DOHH2 (cell line): ENCODE measurements at regions not wholly inside any gene's neighbourhood (a gene's known extent, or its start where the extent isn't known, plus 50 kb on each side); places are given as distances from the start of the nearest gene placed in this dataset.

Experiments used
- H3F3A ChIP-seq: fragments of 200-600 bp; sonication (generic), shearing (Covaris generic); 2 replicates; pipeline ENCODE4 v1.6.0; 2016; ENCODE audit warnings: antibody characterized with exemption, mild to moderate bottlenecking; ENCODE audit not compliant: control insufficient read depth, insufficient read depth
- H3K27ac ChIP-seq: fragments of 200-600 bp; sonication (generic); 2 replicates; pipeline ENCODE4 v1.5.1; 2014; ENCODE audit warnings: low read depth, mild to moderate bottlenecking, low read length, moderate library complexity
- H3K27me3 ChIP-seq: fragments of 200-600 bp; sonication (generic); 2 replicates; pipeline ENCODE4 v1.6.1; 2014; ENCODE audit warnings: mild to moderate bottlenecking, low read length, mixed read lengths; ENCODE audit not compliant: control insufficient read depth
- H3K36me3 ChIP-seq: fragments of 200-600 bp; sonication (generic); 2 replicates; pipeline ENCODE4 v1.6.1; 2014; ENCODE audit warnings: mild to moderate bottlenecking, low read length, moderate library complexity, mixed read lengths; ENCODE audit not compliant: control insufficient read depth
- H3K4me1 ChIP-seq: fragments of 200-600 bp; sonication (generic); 2 replicates; pipeline ENCODE4 v1.6.1; 2014; ENCODE audit warnings: mild to moderate bottlenecking, low read length, mixed read lengths; ENCODE audit not compliant: control insufficient read depth
- H3K4me2 ChIP-seq: fragments of 200-600 bp; sonication (generic); 2 replicates; pipeline ENCODE4 v1.6.0; 2014; ENCODE audit warnings: mild to moderate bottlenecking, low read length, moderate library complexity
- H3K4me3 ChIP-seq: fragments of 200-600 bp; sonication (generic); 2 replicates; pipeline ENCODE4 v1.5.1; 2014; ENCODE audit warnings: mild to moderate bottlenecking, low read length, mixed read lengths
- H3K79me2 ChIP-seq: fragments of 200-600 bp; sonication (generic); 2 replicates; pipeline ENCODE4 v1.6.1; 2014; ENCODE audit warnings: mild to moderate bottlenecking, low read length, mixed read lengths; ENCODE audit not compliant: control insufficient read depth
- H3K9me2 ChIP-seq: fragments of 200-600 bp; sonication (generic); replicated peaks from 2 replicates; pipeline ENCODE4 v1.6.1; 2014; ENCODE audit warnings: mild to moderate bottlenecking, low read length, mixed read lengths; ENCODE audit not compliant: control insufficient read depth
- H3K9me3 ChIP-seq: fragments of 200-600 bp; sonication (generic); 2 replicates; pipeline ENCODE4 v1.6.1; 2014; ENCODE audit warnings: antibody characterized with exemption, low read length, mixed read lengths; ENCODE audit not compliant: control insufficient read depth, insufficient read depth
- H4K20me1 ChIP-seq: fragments of 200-600 bp; sonication (generic); 2 replicates; pipeline ENCODE4 v1.6.0; 2014; ENCODE audit warnings: low read depth, mild to moderate bottlenecking, antibody characterized with exemption, low read length, moderate library complexity; ENCODE audit not compliant: control insufficient read depth, insufficient read depth
- CTCF ChIP-seq: fragments of 200-600 bp; sonication (generic); IDR thresholded peaks from one replicate; pipeline ENCODE4 v1.5.1; 2014; ENCODE audit warnings: antibody characterized with exemption, mild to moderate bottlenecking, low read depth, low read length; ENCODE audit not compliant: poor library complexity, severe bottlenecking
- EZH2phosphoT487 ChIP-seq: fragments of 200-600 bp; sonication (generic); IDR thresholded peaks from 2 replicates; pipeline ENCODE4 v1.6.1; 2017; ENCODE audit warnings: borderline replicate concordance, mild to moderate bottlenecking, antibody characterized with exemption, low read length, moderate library complexity, mixed read lengths

DNA sequence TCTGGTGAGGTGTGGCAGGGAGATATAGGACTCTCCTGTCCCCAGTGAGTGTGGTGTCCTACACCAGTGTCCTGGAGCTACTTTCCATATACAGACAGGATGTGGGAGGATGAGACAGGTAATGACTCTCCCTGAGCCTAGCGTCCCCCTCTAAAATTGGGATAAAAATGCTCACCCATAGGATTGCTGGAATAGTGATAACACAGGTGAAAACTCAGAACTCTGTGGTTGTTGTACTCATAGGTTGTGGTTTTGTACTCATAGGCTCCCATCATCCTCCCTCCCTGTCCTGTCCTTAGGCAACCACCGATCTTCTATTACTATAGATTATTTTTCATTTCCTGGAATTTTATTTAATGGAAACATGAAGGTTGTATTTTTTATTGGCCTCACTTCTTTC is 60.7 kb upstream of the NXF3 start:
- Histone ChIP-seq H3F3A (no peaks in the 10 kb centered on the region), H3K9me3 (no peaks in the 10 kb centered on the region), H3K4me3 (no peak overlapping the region), H3K36me3 (no peaks in the 10 kb centered on the region), H4K20me1 (no peaks in the 10 kb centered on the region), H3K9me2 (no peaks in the 10 kb centered on the region), H3K4me1 (no peaks in the 10 kb centered on the region), H3K27me3 (no peaks in the 10 kb centered on the region), H3K4me2 (no peak overlapping the region), H3K27ac (no peak overlapping the region), H3K79me2 (no peaks in the 10 kb centered on the region)
- TF ChIP-seq EZH2phosphoT487 (no peak), CTCF (no peak)

GRCh38 chrX:103151799-103152198 is 58.9 kb upstream of the NXF3 start:
- no peaks in the 10 kb centered on the region for H3K9me3 ChIP-seq
- H3K9me2 ChIP-seq, result no peaks in the 10 kb centered on the region
- no peaks in the 10 kb centered on the region for H3F3A ChIP-seq
- no peaks in the 10 kb centered on the region for H4K20me1 ChIP-seq
- no peaks in the 10 kb centered on the region for H3K27me3 ChIP-seq
- H3K4me2 ChIP-seq, result no peak overlapping the region
- H3K27ac ChIP-seq, result no peak overlapping the region
- H3K4me1 ChIP-seq, result no peaks in the 10 kb centered on the region
- TF ChIP-seq EZH2phosphoT487, result no peak
- no peaks in the 10 kb centered on the region for H3K36me3 ChIP-seq
- no peak overlapping the region for H3K4me3 ChIP-seq
- no peaks in the 10 kb centered on the region for H3K79me2 ChIP-seq

- Histone ChIP-seq H3F3A (no peaks in the 10 kb centered on the region), H3K4me3 (no peak overlapping the region), H3K27ac (no peak overlapping the region), H3K4me1 (no peaks in the 10 kb centered on the region), H3K79me2 (no peaks in the 10 kb centered on the region), H4K20me1 (no peaks in the 10 kb centered on the region), H3K36me3 (no peaks in the 10 kb centered on the region), H3K9me2 (no peaks in the 10 kb centered on the region), H3K27me3 (no peaks in the 10 kb centered on the region), H3K9me3 (no peaks in the 10 kb centered on the region), H3K4me2 (no peak overlapping the region)
- TF ChIP-seq EZH2phosphoT487 (no peak), CTCF (no peak)
Observed at GRCh38 chrX:103149652-103150051, 56.7 kb upstream of the NXF3 start.

DNA sequence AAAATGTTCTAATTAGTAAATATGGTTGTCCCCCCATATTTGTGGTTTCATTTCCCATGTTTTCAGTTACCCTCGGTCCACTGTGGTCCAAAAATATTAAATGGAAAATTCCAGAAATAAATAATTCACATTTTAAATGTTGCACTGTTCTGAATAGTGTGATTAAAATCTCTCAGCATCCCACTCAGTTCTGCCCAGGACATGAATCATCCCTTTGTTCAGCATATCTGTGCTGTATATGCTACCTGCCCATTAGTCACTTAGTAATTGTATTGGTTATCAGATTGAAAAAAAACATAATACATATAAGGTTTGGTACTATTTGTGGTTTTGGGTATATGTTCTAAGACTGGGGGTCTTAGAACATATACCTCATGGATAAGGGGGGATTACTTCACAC is 55.1 kb upstream of the NXF3 start:
- Histone ChIP-seq H3K9me2 (no peaks in the 10 kb centered on the region), H3K27me3 (no peaks in the 10 kb centered on the region), H3K79me2 (no peaks in the 10 kb centered on the region), H3K27ac (no peak overlapping the region), H3K4me1 (no peaks in the 10 kb centered on the region), H3K4me2 (no peak overlapping the region), H4K20me1 (no peaks in the 10 kb centered on the region), H3K9me3 (no peaks in the 10 kb centered on the region), H3F3A (no peaks in the 10 kb centered on the region), H3K4me3 (no peak overlapping the region), H3K36me3 (no peaks in the 10 kb centered on the region)
- TF ChIP-seq EZH2phosphoT487, result no peak
- no peak for TF ChIP-seq CTCF
